ENCODE measurements at regions not wholly inside any gene's neighbourhood (a gene's known extent, or its start where the extent isn't known, plus 50 kb on each side); places are given as distances from the start of the nearest gene placed in this dataset.

- H2AFZ ChIP-seq (ENCODE audit: low read depth, low read length) = no peak overlapping the region
- no peaks in the 10 kb centered on the region for H3K36me3 ChIP-seq (ENCODE audit: control insufficient read depth in 2 of 2, extremely low read depth in 1 of 2, insufficient read depth in 2 of 2, low read length in 2 of 2)
- H3K4me2 ChIP-seq (ENCODE audit: insufficient read depth, low read length) = no peak overlapping the region
- FAIRE-seq = no peak
- no peaks in the 10 kb centered on the region for H3K79me2 ChIP-seq (ENCODE audit: control insufficient read depth, insufficient read depth, low read length)
- H3K4me1 ChIP-seq (ENCODE audit: control insufficient read depth, extremely low read depth, insufficient read depth, low read length) = no peaks in the 10 kb centered on the region
- no peak overlapping the region for H3K4me3 ChIP-seq (replicated peaks in 1 of 3; ENCODE audit: insufficient read depth in 1 of 3, low read depth in 1 of 3, low read length in 3 of 3)
- H3K27me3 ChIP-seq (ENCODE audit: control insufficient read depth in 2 of 2, insufficient read depth in 2 of 2, low read length in 2 of 2) = no peaks in the 10 kb centered on the region
- DNase-seq (ENCODE audit: low read depth, low spot score) = no peak
- CTCF ChIA-PET = no interaction called here
- POLR2A ChIA-PET = no interaction called here
- H4K20me1 ChIP-seq (replicated peaks; ENCODE audit: control insufficient read depth, extremely low read depth, insufficient read depth, low read length) = no peaks in the 10 kb centered on the region
- no TSS peak for BruUV-seq (replicated peaks)
- dilution Hi-C loops (cut with MboI; ENCODE audit: extremely low pct_ligation_motif_present, low sequenced_read_pairs) (no loop called here), intact Hi-C loops (cut with micrococcal nuclease) (no loop called here)
- no peak overlapping the region for H3K27ac ChIP-seq (ENCODE audit: insufficient read depth, low read depth, low read length)
- no peak overlapping the region for H3K9ac ChIP-seq (replicated peaks; ENCODE audit: extremely low read depth, insufficient read depth, low read length)
- H3K9me3 ChIP-seq (replicated peaks; ENCODE audit: control insufficient read depth, insufficient read depth, low read length) = no peaks in the 10 kb centered on the region
- no peaks in the 10 kb centered on the region for H3K9me1 ChIP-seq (replicated peaks; ENCODE audit: control insufficient read depth, extremely low read depth, insufficient read depth, low read length)
- no peak for TF ChIP-seq EZH2 (IDR thresholded peaks at IDR 0.05; ENCODE audit: borderline replicate concordance, low read depth, low read length, severe bottlenecking)
- TF ChIP-seq, protein P1, sequence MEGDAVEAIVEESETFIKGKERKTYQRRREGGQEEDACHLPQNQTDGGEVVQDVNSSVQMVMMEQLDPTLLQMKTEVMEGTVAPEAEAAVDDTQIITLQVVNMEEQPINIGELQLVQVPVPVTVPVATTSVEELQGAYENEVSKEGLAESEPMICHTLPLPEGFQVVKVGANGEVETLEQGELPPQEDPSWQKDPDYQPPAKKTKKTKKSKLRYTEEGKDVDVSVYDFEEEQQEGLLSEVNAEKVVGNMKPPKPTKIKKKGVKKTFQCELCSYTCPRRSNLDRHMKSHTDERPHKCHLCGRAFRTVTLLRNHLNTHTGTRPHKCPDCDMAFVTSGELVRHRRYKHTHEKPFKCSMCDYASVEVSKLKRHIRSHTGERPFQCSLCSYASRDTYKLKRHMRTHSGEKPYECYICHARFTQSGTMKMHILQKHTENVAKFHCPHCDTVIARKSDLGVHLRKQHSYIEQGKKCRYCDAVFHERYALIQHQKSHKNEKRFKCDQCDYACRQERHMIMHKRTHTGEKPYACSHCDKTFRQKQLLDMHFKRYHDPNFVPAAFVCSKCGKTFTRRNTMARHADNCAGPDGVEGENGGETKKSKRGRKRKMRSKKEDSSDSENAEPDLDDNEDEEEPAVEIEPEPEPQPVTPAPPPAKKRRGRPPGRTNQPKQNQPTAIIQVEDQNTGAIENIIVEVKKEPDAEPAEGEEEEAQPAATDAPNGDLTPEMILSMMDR (IDR thresholded peaks at IDR 0.05; ENCODE audit: extremely low read depth in 1 of 2, insufficient read depth in 1 of 2, low read depth in 1 of 2, low read length in 2 of 2) = no peak
- no peak for TF ChIP-seq FOS (IDR thresholded peaks at IDR 0.05; ENCODE audit: borderline replicate concordance, insufficient read depth, low read length)
- TF ChIP-seq MAX (IDR thresholded peaks at IDR 0.05; ENCODE audit: insufficient read depth, insufficient read length) = no peak
- no peak for TF ChIP-seq GATA2 (IDR thresholded peaks at IDR 0.05; ENCODE audit: insufficient read depth, insufficient read length, low read depth, low read length)
- TF ChIP-seq JUN (IDR thresholded peaks at IDR 0.05; ENCODE audit: borderline replicate concordance, insufficient read depth, insufficient read length, low read depth) = no peak
These were observed 2035.3 kb upstream of the CELF4 start for GRCh38 chr18:39600894-39601293.

DNA sequence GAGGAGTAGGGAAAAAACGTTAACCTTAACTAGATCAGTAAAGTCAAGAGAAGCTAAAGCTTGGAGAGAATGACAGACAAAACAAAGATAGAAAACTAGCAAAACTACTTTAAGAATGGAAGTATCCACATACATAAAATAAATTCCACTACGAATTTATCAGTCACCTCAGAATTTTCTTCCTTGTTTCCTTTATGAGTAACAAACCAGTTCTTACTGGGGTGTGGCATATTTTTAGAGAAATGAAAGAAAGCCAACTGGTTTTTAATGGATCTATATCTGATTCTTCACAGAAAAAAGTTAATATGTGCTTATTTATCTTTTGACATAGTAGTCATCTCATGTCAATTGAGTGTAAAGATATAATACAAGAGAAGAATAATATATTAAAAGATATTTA is 2033.7 kb upstream of the CELF4 start:
- no peak overlapping the region for H2AFZ ChIP-seq (ENCODE audit: low read depth, low read length)
- H3K4me1 ChIP-seq (ENCODE audit: control insufficient read depth, extremely low read depth, insufficient read depth, low read length) = no peaks in the 10 kb centered on the region
- H3K36me3 ChIP-seq (ENCODE audit: control insufficient read depth in 2 of 2, extremely low read depth in 1 of 2, insufficient read depth in 2 of 2, low read length in 2 of 2) = no peaks in the 10 kb centered on the region
- H3K27ac ChIP-seq (ENCODE audit: insufficient read depth, low read depth, low read length) = no peak overlapping the region
- BruUV-seq (replicated peaks) = no TSS peak
- H3K9me3 ChIP-seq (replicated peaks; ENCODE audit: control insufficient read depth, insufficient read depth, low read length) = no peaks in the 10 kb centered on the region
- H3K9ac ChIP-seq (replicated peaks; ENCODE audit: extremely low read depth, insufficient read depth, low read length) = no peak overlapping the region
- no peak overlapping the region for H3K4me2 ChIP-seq (ENCODE audit: insufficient read depth, low read length)
- dilution Hi-C loops (cut with MboI; ENCODE audit: extremely low pct_ligation_motif_present, low sequenced_read_pairs) (no loop called here), intact Hi-C loops (cut with micrococcal nuclease) (no loop called here)
- ChIA-PET CTCF (no interaction called here), POLR2A (no interaction called here)
- TF ChIP-seq, protein P1 (IDR thresholded peaks at IDR 0.05; ENCODE audit: extremely low read depth in 1 of 2, insufficient read depth in 1 of 2, low read depth in 1 of 2, low read length in 2 of 2) = no peak
- TF ChIP-seq GATA2 (IDR thresholded peaks at IDR 0.05; ENCODE audit: insufficient read depth, insufficient read length, low read depth, low read length) (no peak), POLR2AphosphoS5 (IDR thresholded peaks at IDR 0.05; ENCODE audit: insufficient read depth, low read depth, low read length) (no peak), POLR2A (IDR thresholded peaks at IDR 0.05; ENCODE audit: low read depth, low read length) (no peak), MYC (IDR thresholded peaks at IDR 0.05; ENCODE audit: low read depth, low read length) (no peak), MAX (IDR thresholded peaks at IDR 0.05; ENCODE audit: insufficient read depth, insufficient read length) (no peak), EZH2 (IDR thresholded peaks at IDR 0.05; ENCODE audit: borderline replicate concordance, low read depth, low read length, severe bottlenecking) (no peak), JUN (IDR thresholded peaks at IDR 0.05; ENCODE audit: borderline replicate concordance, insufficient read depth, insufficient read length, low read depth) (no peak), FOS (IDR thresholded peaks at IDR 0.05; ENCODE audit: borderline replicate concordance, insufficient read depth, low read length) (no peak)
- H3K79me2 ChIP-seq (ENCODE audit: control insufficient read depth, insufficient read depth, low read length) = no peaks in the 10 kb centered on the region
- no peaks in the 10 kb centered on the region for H3K9me1 ChIP-seq (replicated peaks; ENCODE audit: control insufficient read depth, extremely low read depth, insufficient read depth, low read length)
- no peak for FAIRE-seq
- no peak for DNase-seq (ENCODE audit: low read depth, low spot score)
- H3K4me3 ChIP-seq (replicated peaks in 1 of 3; ENCODE audit: insufficient read depth in 1 of 3, low read depth in 1 of 3, low read length in 3 of 3) = no peak overlapping the region
- H3K27me3 ChIP-seq (ENCODE audit: control insufficient read depth in 2 of 2, insufficient read depth in 2 of 2, low read length in 2 of 2) = no peaks in the 10 kb centered on the region
- no peaks in the 10 kb centered on the region for H4K20me1 ChIP-seq (replicated peaks; ENCODE audit: control insufficient read depth, extremely low read depth, insufficient read depth, low read length)

All from endothelial cell of umbilical vein (primary cell).